HEK293T (cell line): ENCODE measurements at regions not wholly inside any gene's neighbourhood (a gene's known extent, or its start where the extent isn't known, plus 50 kb on each side); places are given as distances from the start of the nearest gene placed in this dataset.

Source experiments
- ARNT ChIP-seq: fragments of 450-650 bp; IDR thresholded peaks from 2 replicates; pipeline ENCODE4 v1.6.1; 2017; ENCODE audit warnings: mild to moderate bottlenecking
- FOXM1 ChIP-seq: fragments of 450-650 bp; IDR thresholded peaks from 2 replicates; pipeline ENCODE4 v1.6.1; 2017; ENCODE audit warnings: mild to moderate bottlenecking, borderline replicate concordance
- SP1 ChIP-seq: fragments of 450-650 bp; IDR thresholded peaks from 2 replicates; pipeline ENCODE4 v1.6.1; 2017
- TF ChIP-seq, protein P1 (sequence below): fragments of 450-650 bp; IDR thresholded peaks from 2 replicates; pipeline ENCODE4 v1.6.1; 2016

DNA sequence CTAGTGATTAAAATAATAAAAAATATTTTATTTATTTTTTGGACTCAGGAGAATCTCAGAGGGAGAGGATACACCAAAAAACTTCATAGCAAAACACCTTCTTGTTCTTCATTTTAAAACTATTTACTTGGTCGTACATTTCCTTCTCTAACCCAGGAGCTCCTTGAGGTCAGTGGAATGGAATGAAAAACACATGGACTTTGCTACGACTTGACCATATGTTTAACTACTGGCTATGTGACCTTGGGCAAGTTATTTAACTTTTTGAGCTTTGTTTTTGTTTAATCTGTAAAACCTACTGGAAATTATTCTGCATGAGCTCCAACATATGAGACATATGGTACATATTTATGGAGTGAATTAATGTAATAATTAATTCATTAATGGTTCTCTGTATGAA lies 1005.5 kb upstream of the CITED2 start:
- TF ChIP-seq FOXM1 (no peak), ARNT (no peak), SP1 (no peak)
- TF ChIP-seq, protein P1, sequence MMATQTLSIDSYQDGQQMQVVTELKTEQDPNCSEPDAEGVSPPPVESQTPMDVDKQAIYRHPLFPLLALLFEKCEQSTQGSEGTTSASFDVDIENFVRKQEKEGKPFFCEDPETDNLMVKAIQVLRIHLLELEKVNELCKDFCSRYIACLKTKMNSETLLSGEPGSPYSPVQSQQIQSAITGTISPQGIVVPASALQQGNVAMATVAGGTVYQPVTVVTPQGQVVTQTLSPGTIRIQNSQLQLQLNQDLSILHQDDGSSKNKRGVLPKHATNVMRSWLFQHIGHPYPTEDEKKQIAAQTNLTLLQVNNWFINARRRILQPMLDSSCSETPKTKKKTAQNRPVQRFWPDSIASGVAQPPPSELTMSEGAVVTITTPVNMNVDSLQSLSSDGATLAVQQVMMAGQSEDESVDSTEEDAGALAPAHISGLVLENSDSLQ: no peak
